Gastroesophageal sphincter (tissue), 4 donors: ENCODE measurements at regions not wholly inside any gene's neighbourhood (a gene's known extent, or its start where the extent isn't known, plus 50 kb on each side); places are given as distances from the start of the nearest gene placed in this dataset.

Experiments
- ATAC-seq: fragments of 150-250 bp; one replicate; pipeline ENCODE4 v1.9.1; 2016; ENCODE audit warnings: mild to moderate bottlenecking, moderate library complexity
- H3K27ac ChIP-seq, 4 donors: fragments of 200-600 bp; sonication (generic) in 3 of 4; 1 replicate in 3 of 4; 2 replicates in 1 of 4; pipeline ENCODE4 v1.5.1; 2016 to 2019
- H3K27me3 ChIP-seq: fragments of 200-600 bp; sonication (generic); one replicate; pipeline ENCODE4 v1.5.1; 2019
- H3K36me3 ChIP-seq, 2 donors: fragments of 200-600 bp; sonication (generic); one replicate each; pipeline ENCODE4 v1.5.1; 2019; ENCODE audit warnings: control low read depth in 1 of 2
- H3K4me1 ChIP-seq, 3 donors: fragments of 200-600 bp; sonication (generic); 1 replicate in 2 of 3; 2 replicates in 1 of 3; pipeline ENCODE4 v1.5.1; 2016 to 2019; ENCODE audit warnings: control low read depth in 2 of 3
- H3K4me3 ChIP-seq, 2 donors: fragments of 200-600 bp; sonication (generic); one replicate each; pipeline ENCODE4 v1.5.1; 2019; ENCODE audit warnings: mild to moderate bottlenecking in 1 of 2, moderate library complexity in 1 of 2
- H3K9me3 ChIP-seq, 3 donors: fragments of 200-600 bp; sonication (generic); one replicate each; pipeline ENCODE4 v1.5.1; 2017 to 2019; ENCODE audit warnings: control low read depth in 2 of 3
- CTCF ChIP-seq, 4 experiments: fragments of 200-600 bp in 2 of 4; fragments of 450-650 bp in 2 of 4; sonication (generic) in 1 of 4; IDR thresholded peaks; one replicate each; pipeline ENCODE4 v1.5.1; 2017 to 2019; ENCODE audit warnings: antibody characterized with exemption in 4 of 4, mild to moderate bottlenecking in 2 of 4, moderate library complexity in 2 of 4
- EP300 ChIP-seq: sonication (generic); formaldehyde crosslinking; IDR thresholded peaks from one replicate; pipeline ENCODE4 v1.6.1; 2017; ENCODE audit warnings: antibody characterized with exemption, mild to moderate bottlenecking
- POLR2A ChIP-seq, 2 donors: fragments of 450-650 bp; IDR thresholded peaks; one replicate each; pipeline ENCODE4 v1.6.1; 2017; ENCODE audit warnings: antibody characterized with exemption in 2 of 2, mild to moderate bottlenecking in 2 of 2, moderate library complexity in 1 of 2
- POLR2AphosphoS5 ChIP-seq: sonication (generic); formaldehyde crosslinking; IDR thresholded peaks from one replicate; pipeline ENCODE4 v1.6.1; 2017; ENCODE audit warnings: antibody characterized with exemption
- WGBS, 2 donors: methylation state at CpG; one replicate each; pipeline ENCODE4 v1.1.5; 2018; ENCODE audit warnings: low coverage in 1 of 2; 5-methylcytosine and 5-hydroxymethylcytosine counted together

DNA sequence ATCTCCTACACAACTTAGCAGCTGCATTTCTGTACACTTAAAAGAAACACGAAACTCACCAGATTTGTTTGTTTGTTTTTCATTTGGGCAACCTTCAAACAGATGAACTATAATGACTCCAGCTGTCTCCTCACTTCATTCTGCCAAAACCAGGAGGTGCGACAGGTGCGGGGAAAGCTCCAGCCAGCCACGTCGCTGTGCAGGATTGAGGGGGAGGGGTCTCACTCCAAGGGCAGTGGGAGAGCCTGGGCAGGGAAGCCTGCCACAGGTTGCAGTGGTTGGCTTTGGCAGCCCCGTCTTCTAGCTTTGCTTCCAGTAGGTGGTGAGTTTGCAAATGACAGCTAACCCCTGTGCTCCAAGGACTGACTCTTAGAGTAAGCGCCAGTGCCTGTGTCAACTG, 215.8 kb downstream of the CEMIP2 start:
- no peaks in the 10 kb centered on the region for H3K9me3 ChIP-seq
- peaks cover 8% of the 10 kb centered on the region for H3K27me3 ChIP-seq
- ATAC-seq, result no peak
- 0 to 25% methylated on average over 1 of the region's 7 CpGs for WGBS, 2 donors
- H3K4me3 ChIP-seq, result no peak overlapping the region
- no peaks in the 10 kb centered on the region for H3K36me3 ChIP-seq
- H3K27ac ChIP-seq, result no peak overlapping the region
- H3K4me1 ChIP-seq, result no peaks in the 10 kb centered on the region
- TF ChIP-seq POLR2AphosphoS5, result no peak
- TF ChIP-seq EP300, result no peak
- TF ChIP-seq POLR2A (IDR thresholded peaks at IDR 0.05), result no peak
- TF ChIP-seq CTCF (IDR thresholded peaks at IDR 0.05), result no peak

- Histone ChIP-seq H3K27me3 (peaks cover 8% of the 10 kb centered on the region), H3K9me3 (no peaks in the 10 kb centered on the region), H3K36me3 (no peaks in the 10 kb centered on the region), H3K4me3 (no peak overlapping the region), H3K4me1 (no peaks in the 10 kb centered on the region), H3K27ac (no peak overlapping the region)
- WGBS, 2 donors, result 50 to 91% methylated on average over 2 of the region's 2 CpGs
- ATAC-seq, result no peak
- TF ChIP-seq EP300, result no peak
Measured at GRCh38 chr9:71549023-71549422, 219.3 kb downstream of the CEMIP2 start.

DNA sequence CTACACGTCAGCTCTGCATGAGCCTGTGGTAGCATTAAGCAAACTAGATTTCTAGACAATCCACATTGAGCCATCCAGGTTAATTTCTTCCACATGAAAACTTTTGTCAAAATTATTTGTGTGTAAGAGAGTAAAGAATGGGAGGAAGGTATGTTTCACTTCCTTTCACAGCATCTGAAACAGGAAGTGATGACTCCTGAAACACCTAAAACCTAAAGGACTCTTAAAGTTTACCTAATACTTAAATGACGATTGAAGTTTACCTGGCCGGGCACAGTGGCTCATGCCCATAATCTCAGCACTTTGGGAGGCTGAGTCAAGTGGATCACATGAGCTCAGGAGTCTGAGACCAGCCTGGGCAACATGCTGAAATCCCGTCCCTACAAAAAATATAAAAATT, 223.8 kb downstream of the CEMIP2 start:
- H3K27me3 ChIP-seq, result no peaks in the 10 kb centered on the region
- no peak overlapping the region for H3K4me3 ChIP-seq
- no peak overlapping the region for H3K27ac ChIP-seq
- no peaks in the 10 kb centered on the region for H3K4me1 ChIP-seq
- TF ChIP-seq CTCF (IDR thresholded peaks at IDR 0.05), result no peak
- no peak for TF ChIP-seq POLR2AphosphoS5
- no peak for TF ChIP-seq POLR2A (IDR thresholded peaks at IDR 0.05)
- no peak for TF ChIP-seq EP300
- no peak for ATAC-seq
- H3K36me3 ChIP-seq, result no peaks in the 10 kb centered on the region
- 88% methylated on average over 3 to 4 of the region's 4 CpGs for WGBS, 2 donors
- H3K9me3 ChIP-seq, result no peaks in the 10 kb centered on the region

- H3K4me3 ChIP-seq, result no peak overlapping the region
- H3K36me3 ChIP-seq, result no peaks in the 10 kb centered on the region
- 84 to 92% methylated on average over 2 of the region's 2 CpGs for WGBS, 2 donors
- H3K9me3 ChIP-seq, result no peaks in the 10 kb centered on the region
- no peaks in the 10 kb centered on the region for H3K27me3 ChIP-seq
- no peak overlapping the region for H3K27ac ChIP-seq
- TF ChIP-seq EP300 (no peak), CTCF (IDR thresholded peaks at IDR 0.05) (no peak), POLR2AphosphoS5 (no peak), POLR2A (IDR thresholded peaks at IDR 0.05) (no peak)
- no peaks in the 10 kb centered on the region for H3K4me1 ChIP-seq
- ATAC-seq, result no peak
Measured at GRCh38 chr9:71541436-71541835, 226.9 kb downstream of the CEMIP2 start.

- TF ChIP-seq CTCF (IDR thresholded peaks at IDR 0.05), result no peak
- TF ChIP-seq POLR2A (IDR thresholded peaks at IDR 0.05), result no peak
- TF ChIP-seq POLR2AphosphoS5, result no peak
- no peak for TF ChIP-seq EP300
- Histone ChIP-seq H3K4me3 (no peak overlapping the region), H3K36me3 (no peaks in the 10 kb centered on the region), H3K27ac (no peak overlapping the region), H3K27me3 (no peaks in the 10 kb centered on the region), H3K9me3 (no peaks in the 10 kb centered on the region), H3K4me1 (no peaks in the 10 kb centered on the region)
- no peak for ATAC-seq
- 89 to 91% methylated on average over 6 to 10 of the region's 16 CpGs for WGBS, 2 donors
Measured at GRCh38 chr9:71524996-71525580, 243.2 kb downstream of the CEMIP2 start.
